NCI-H2227 treated with DMSO at 0.1 percent for 48 hours (cell line): ENCODE measurements at regions not wholly inside any gene's neighbourhood (a gene's known extent, or its start where the extent isn't known, plus 50 kb on each side); places are given as distances from the start of the nearest gene placed in this dataset.
"Not testable (repeated sequence)": the region's sequence is repeated elsewhere in the genome, so short reads cannot be mapped to it uniquely, and the experiment has no call there.

Source experiments
- DNase-seq: peaks from one replicate; lab custom pipeline; 2025; lab: John Stamatoyannopoulos, UW

DNA sequence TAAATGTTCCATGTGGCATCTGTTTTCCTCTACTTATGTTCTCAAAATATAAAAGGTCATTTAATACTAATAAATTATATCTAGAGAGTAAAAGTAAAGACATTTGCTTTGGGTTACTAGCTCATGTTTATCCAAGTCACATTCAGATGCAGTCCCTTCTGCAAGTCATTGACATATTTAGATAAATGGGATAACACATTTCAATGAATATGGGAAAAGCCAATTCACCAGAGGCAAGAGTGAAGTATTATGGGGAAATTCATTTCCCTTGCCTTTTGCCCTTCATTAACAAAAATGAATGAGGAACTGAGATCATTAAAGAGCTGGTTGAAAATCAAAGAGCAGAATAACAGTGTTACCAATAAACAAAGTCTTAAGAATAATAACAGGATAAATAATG, 306.2 kb upstream of the FSTL5 start:
- DNase-seq: no peak

DNA sequence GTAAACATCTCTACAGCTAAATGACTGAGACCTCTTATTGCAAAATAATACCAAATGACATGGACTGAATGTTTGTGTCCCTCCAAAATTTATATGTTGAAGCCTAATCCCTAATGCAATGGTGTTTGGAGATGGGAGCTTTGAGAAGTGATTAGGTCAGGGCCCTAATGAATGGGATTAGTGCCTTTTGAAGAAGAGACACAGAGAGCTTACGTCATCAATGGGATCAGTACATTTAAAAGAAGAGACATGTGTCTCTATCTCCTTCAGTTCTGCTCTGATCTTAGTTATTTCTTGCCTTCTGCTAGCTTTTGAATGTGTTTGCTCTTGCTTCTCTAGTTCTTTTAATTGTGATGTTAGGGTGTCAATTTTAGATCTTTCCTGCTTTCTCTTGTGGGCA, 301.6 kb upstream of the FSTL5 start:
- DNase-seq: not testable (repeated sequence)

GRCh38 chr4:162461952-162462351, 298.2 kb upstream of the FSTL5 start:
- DNase-seq: no peak

GRCh38 chr4:162458051-162458450, 294.3 kb upstream of the FSTL5 start:
- no peak for DNase-seq

DNA sequence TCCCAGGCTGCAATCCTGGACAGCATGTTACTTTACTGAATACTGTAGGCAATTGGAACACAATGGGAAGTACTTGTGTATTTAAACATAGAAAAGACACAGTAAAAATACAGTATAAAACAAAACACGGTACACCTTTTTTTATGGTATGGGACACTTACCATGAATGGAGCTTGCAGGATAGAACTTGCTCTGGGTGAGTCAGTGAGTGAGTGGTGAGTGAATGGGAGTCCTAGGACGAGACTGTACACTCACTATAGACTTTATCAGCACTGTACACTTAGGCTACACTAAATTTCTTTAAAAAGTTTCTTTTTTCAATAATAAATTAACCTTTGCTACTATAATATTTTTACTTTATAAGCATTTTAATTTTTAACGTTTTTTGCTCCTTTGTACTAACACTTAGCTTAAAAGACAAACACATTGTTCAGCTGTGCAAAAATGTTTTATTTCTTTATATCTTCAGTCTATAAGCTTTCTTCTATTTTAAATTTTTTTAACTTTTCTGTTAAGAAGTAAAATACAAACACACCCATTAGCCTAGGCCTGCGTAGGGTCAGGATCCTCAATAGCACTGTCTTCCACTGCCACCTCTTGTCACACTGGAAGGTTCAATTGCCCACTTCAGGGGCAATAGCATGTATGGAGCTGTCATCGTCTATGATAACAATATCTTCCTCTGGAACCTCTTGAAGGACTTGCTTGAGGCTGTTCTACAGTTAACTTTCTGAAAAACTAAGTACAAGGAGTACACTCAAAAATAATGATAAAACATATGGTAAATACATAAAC, 293.5 kb upstream of the FSTL5 start:
- DNase-seq: no peak

DNA sequence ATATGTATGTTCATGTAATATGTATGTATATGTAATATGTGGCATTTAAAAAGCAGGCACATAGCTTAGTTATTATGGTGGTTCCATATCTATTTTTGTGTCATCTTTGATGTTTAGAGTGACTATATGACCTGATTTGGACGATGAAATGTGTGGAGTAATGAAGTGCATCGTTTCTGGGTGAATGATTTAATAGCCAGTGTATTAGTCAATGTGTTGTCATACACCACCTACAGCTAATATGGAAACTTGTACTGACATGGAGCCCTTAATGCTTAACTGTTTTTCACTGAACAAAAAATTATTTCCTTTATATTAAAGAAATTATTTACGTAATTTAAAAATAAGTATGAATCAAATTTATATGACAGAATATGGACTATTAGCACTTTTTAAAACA, 292.3 kb upstream of the FSTL5 start:
- DNase-seq: no peak

GRCh38 chr4:162450531-162451035, 286.8 kb upstream of the FSTL5 start:
- no peak for DNase-seq

DNA sequence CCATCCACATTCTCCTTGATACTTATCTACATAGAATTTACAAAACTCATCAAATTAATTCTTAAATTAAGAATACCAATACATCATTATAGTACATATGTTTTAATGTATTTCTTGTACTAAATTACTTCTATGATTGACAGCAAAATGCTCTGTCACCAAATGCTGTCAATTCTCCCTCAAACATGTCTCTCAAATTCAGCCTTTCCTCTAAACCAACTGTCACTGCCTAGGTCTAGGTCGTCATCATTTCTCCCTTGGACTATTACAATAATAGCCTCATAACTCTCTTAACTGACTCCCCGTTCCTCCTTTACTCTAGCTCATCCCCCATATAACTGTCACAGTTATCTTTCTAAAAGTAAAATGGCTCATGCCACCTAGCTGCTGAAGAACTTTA, 279.7 kb upstream of the FSTL5 start:
- DNase-seq: no peak

GRCh38 chr4:162442128-162442527, 278.3 kb upstream of the FSTL5 start:
- no peak for DNase-seq

GRCh38 chr4:162422312-162422711, 258.5 kb upstream of the FSTL5 start:
- no peak for DNase-seq

- DNase-seq: no peak
Observed at GRCh38 chr4:162410854-162411253, 247.1 kb upstream of the FSTL5 start.

DNA sequence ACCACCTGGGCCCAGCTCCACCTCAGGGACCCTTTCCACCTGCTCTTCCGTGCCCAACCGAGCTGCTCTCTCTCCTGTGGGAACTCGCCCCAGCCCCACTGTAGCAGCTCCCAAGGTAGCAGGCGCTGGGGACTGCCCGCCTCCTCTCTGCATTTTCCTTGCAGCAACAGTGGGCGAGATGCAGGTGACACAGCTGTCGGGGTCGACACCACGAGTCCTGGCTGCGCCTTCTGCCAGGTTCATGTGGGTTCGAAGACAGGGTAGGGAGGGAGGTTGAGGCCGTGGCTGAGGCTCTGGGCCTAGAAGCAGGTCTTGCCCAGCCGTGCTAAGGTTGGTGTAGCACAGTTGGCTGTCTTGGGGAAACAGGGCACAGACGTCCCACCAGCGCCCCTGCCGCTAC, 245.2 kb upstream of the FSTL5 start:
- DNase-seq: no peak

- no peak for DNase-seq
Observed at GRCh38 chr4:162408309-162408708, 244.5 kb upstream of the FSTL5 start.

GRCh38 chr4:162406637-162407365, 243.0 kb upstream of the FSTL5 start:
- no peak for DNase-seq

DNA sequence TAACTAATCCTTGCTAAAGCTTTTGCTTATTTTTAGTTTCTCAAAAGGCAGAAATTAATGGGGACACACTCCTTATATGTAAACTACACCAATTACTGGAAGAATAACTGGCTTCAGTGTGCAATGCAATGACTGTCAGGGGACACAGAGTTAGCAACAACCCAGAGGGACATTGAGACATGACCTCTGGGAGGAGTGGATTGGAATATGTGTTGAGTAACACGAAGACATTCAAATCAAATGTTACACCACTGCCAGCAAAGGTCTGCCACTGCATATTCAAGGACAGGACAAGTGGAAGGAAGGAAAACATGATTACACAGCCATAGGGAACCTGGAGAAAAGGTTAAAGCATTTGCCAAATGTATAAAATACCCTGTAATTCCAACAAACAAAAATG, 240.1 kb upstream of the FSTL5 start:
- no peak for DNase-seq

DNA sequence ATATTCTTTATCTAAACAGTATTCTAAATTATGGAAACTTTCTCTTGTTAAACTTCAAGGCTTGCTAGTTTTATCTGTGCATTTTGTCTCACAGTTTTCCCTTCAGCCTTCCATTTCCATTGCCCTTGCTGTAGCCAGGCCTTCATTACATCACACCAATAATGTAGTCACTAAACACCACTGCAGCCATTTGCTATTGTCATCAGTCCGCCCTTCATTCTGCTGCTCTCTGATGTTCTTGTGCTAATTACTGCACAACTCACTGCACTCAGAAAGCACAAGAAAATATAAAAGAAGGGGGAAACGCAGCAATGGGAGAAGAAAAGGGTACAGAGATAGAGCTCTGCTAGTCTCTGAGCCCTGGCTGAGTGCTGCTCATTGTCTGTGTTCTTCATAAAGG, 239.6 kb upstream of the FSTL5 start:
- no peak for DNase-seq

DNA sequence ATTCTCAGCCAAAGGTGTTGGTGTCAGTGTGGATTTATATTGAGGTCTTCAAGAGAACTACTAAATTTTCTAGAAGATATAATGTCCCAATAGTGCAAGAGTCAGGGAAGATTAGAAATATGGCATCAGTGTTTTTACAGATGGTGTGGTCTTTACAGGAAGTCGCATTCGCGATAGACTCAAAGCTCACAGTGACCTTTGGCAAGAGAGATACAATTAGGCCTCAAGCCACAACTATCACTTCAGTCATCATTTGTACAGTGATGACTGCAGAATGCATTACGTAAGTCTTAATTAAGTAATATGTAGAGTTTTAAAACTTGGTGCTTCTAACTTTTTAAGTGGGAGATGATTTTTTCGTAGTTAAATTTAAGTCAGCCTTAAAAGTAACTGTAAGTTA, 237.2 kb upstream of the FSTL5 start:
- DNase-seq: no peak

DNA sequence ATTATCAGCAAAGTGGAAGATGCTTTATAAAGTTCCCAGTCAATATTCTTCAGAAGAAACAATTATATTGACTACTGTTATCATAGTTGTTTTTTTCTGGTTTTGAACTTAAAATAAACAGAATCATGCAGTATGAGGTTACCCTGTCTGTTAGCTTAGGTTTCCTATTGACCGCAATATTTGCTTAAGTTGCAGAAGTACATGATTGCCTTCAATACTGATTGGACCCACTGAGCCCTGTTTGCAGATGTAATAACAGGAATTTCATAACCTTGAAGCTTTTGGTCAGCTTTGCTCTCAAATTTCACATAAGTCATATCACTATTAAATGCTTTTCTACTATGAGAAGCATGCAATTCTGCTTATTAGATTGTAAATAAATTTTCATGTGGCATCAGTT, 229.1 kb upstream of the FSTL5 start:
- DNase-seq: no peak

DNA sequence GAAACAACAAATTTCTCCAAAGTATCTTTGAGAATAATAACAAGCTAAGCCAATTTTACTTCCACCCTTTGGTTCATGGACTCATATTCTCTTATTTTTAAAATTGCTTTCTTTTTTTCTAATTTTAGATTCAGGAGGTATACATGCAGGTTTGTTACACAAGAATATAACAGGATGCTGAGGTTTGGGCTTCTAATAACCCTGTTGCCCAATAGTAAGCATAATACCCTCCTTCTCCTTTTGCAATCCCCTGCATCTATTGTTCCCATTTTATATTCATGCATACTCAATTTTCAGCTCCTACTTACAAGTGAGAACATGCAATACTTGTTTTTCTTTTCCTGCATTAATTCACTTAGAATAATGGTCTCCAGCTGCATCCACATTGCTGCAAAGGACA, 202.3 kb upstream of the FSTL5 start:
- DNase-seq: no peak

DNA sequence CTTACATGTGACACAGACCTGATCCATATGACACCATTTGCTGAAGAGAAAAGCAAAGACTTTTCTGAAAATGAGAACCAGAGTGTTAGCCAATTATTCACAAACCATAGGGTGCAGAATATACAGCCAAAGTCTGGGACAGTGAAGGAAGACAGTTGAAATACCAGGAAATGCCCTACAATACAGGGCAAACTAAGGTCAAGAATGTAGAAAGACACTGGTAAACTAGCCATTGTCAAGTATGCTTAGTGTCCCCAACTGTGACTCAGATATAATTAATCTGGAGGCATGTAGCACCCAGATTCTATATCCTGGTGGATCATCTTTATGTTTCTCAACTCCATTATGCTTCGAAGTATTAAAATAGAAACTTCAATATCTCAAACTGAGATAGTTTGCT, 200.9 kb upstream of the FSTL5 start:
- DNase-seq: no peak

DNA sequence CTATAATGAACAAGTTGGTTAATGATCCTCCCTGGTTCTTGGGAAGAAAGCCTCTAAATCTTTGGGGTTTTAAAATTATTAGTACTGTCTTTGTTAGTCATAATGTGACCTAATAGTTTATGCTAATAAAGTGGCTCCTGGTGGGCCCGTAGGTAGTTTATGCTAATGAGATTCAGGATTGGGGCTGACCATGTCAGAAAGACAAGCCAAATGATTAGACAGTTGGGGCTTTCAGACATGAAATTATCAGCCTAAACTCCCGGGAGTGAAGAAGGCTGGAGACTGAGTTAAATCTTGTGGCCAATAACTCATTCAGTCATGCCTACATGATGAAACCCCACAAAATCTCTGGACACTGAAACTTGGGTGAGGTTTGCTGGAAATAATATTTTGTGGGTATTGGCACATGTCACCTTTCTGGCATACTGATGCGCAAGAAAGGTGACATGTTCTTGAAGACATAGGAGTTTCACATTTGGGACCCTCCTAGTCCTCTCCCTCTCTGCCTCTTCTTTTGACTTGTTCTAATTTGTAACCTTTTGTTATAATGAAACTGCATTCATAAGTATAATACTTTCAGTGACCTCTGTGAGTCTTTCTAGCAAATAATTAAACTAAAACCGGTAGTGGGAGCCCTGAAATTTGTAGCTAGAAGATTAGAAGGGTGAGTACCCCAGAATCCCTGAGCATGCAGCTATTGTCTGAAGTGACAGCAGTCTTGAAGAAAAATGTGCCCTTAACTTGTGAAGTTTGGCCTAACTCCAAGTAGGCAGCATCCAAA, 196.8 kb upstream of the FSTL5 start:
- DNase-seq: no peak

DNA sequence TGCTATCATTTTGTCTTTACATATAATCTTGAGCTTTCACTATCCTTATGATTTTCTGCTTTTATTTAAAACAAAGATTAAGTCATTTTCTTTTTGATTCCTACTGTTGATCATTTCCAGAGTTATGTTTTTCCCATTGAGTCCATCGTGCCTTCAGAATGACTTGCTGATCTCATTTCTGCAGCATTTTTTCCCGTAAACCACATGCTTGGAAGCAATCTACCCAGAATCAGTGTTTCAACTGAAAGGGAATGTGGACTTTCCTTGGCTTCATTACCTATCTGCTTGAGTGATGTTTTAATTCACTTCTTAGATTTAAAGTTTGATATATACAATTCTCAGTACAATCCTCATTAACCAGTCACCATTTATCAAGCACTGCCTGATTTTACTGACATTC, 192.4 kb upstream of the FSTL5 start:
- no peak for DNase-seq
